GM23338 (cell line): ENCODE measurements at regions not wholly inside any gene's neighbourhood (a gene's known extent, or its start where the extent isn't known, plus 50 kb on each side); places are given as distances from the start of the nearest gene placed in this dataset.

Experiments used
- ATAC-seq: fragments of 200-7000 bp; cut with Tn5 transposase; 3 replicates; pipeline ENCODE4 v1.9.1; 2020
- DNase-seq: peaks from one replicate; pipeline ENCODE4 v3.0.0-alpha.2; 2015; ENCODE audit warnings: low spot score
- H2AFZ ChIP-seq: fragments of 200-600 bp; sonication (generic); 2 replicates; pipeline ENCODE4 v1.8.0; 2016; ENCODE audit warnings: antibody characterized with exemption, mild to moderate bottlenecking, moderate library complexity
- H3F3A ChIP-seq: fragments of 200-600 bp; sonication (generic); replicated peaks from 2 replicates; pipeline ENCODE4 v1.8.0; 2017; ENCODE audit warnings: antibody characterized with exemption, mixed run types, low read depth
- H3K27ac ChIP-seq: fragments of 200-600 bp; sonication (generic); 2 replicates; pipeline ENCODE4 v1.6.1; 2016; ENCODE audit warnings: low read depth
- H3K27me3 ChIP-seq: fragments of 200-600 bp; sonication (generic); 2 replicates; pipeline ENCODE4 v1.8.0; 2016; ENCODE audit warnings: mild to moderate bottlenecking, mixed run types, moderate library complexity; ENCODE audit not compliant: insufficient read depth
- H3K36me3 ChIP-seq: fragments of 200-600 bp; sonication (generic); 2 replicates; pipeline ENCODE4 v1.8.0; 2016; ENCODE audit warnings: mild to moderate bottlenecking; ENCODE audit not compliant: insufficient read depth
- H3K4me1 ChIP-seq: fragments of 200-600 bp; sonication (generic); 2 replicates; pipeline ENCODE4 v1.8.0; 2016; ENCODE audit warnings: mild to moderate bottlenecking, moderate library complexity; ENCODE audit not compliant: insufficient read depth
- H3K4me2 ChIP-seq: fragments of 200-600 bp; sonication (generic); 2 replicates; pipeline ENCODE4 v1.7.1; 2017; ENCODE audit warnings: mixed run types
- H3K4me3 ChIP-seq: fragments of 200-600 bp; sonication (generic); 2 replicates; pipeline ENCODE4 v1.6.1; 2016; ENCODE audit warnings: mixed run types
- H3K79me2 ChIP-seq: fragments of 200-600 bp; sonication (generic); replicated peaks from 2 replicates; pipeline ENCODE4 v1.8.0; 2017; ENCODE audit warnings: mild to moderate bottlenecking; ENCODE audit not compliant: insufficient read depth
- H3K9me2 ChIP-seq: fragments of 200-600 bp; sonication (generic); 2 replicates; pipeline ENCODE4 v1.8.0; 2017; ENCODE audit not compliant: insufficient read depth
- H4K20me1 ChIP-seq: fragments of 200-600 bp; sonication (generic); replicated peaks from 2 replicates; pipeline ENCODE4 v1.8.0; 2017; ENCODE audit warnings: mild to moderate bottlenecking; ENCODE audit not compliant: insufficient read depth
- H3K27ac Mint-ChIP-seq: 2 replicates; pipeline ENCODE4 v1.8.0; 2020; ENCODE audit warnings: inconsistent platforms, mild to moderate bottlenecking, moderate library complexity, mixed read lengths
- H3K27me3 Mint-ChIP-seq: 3 replicates; pipeline ENCODE4 v1.8.0; 2022; ENCODE audit warnings: low read depth, mild to moderate bottlenecking, moderate library complexity, mixed read lengths, inconsistent platforms; ENCODE audit not compliant: insufficient read depth, poor library complexity
- H3K36me3 Mint-ChIP-seq: 3 replicates; pipeline ENCODE4 v1.8.0; 2021; ENCODE audit warnings: low read depth, mild to moderate bottlenecking, inconsistent platforms, moderate library complexity, mixed read lengths
- H3K4me1 Mint-ChIP-seq: 3 replicates; pipeline ENCODE4 v1.8.0; 2020; ENCODE audit warnings: mild to moderate bottlenecking, inconsistent platforms, mixed read lengths
- H3K4me3 Mint-ChIP-seq: 3 replicates; pipeline ENCODE4 v1.8.0; 2021; ENCODE audit warnings: moderate library complexity, mild to moderate bottlenecking, inconsistent platforms, mixed read lengths
- H3K9me3 Mint-ChIP-seq: 3 replicates; pipeline ENCODE4 v1.8.0; 2020; ENCODE audit warnings: moderate library complexity, mild to moderate bottlenecking, inconsistent platforms, mixed read lengths
- NANOG ChIP-seq: IDR thresholded peaks from 2 replicates; pipeline ENCODE4 v1.6.1; 2016; ENCODE audit warnings: antibody characterized with exemption, borderline replicate concordance
- ZNF114 ChIP-seq: fragments of 250-450 bp; sonication (Bioruptor Pico); IDR thresholded peaks from 2 replicates; pipeline ENCODE4 v1.5.0; 2020; ENCODE audit warnings: mild to moderate bottlenecking, moderate library complexity
- TF ChIP-seq, protein P1 (sequence below): fragments of 250-450 bp; sonication (Bioruptor Pico); IDR thresholded peaks from 2 replicates; pipeline ENCODE4 v1.5.0; 2020; ENCODE audit warnings: mild to moderate bottlenecking, moderate library complexity
- TF ChIP-seq, protein P2 (sequence below): IDR thresholded peaks from 2 replicates; pipeline ENCODE4 v1.6.1; 2016; ENCODE audit warnings: antibody characterized with exemption

DNA sequence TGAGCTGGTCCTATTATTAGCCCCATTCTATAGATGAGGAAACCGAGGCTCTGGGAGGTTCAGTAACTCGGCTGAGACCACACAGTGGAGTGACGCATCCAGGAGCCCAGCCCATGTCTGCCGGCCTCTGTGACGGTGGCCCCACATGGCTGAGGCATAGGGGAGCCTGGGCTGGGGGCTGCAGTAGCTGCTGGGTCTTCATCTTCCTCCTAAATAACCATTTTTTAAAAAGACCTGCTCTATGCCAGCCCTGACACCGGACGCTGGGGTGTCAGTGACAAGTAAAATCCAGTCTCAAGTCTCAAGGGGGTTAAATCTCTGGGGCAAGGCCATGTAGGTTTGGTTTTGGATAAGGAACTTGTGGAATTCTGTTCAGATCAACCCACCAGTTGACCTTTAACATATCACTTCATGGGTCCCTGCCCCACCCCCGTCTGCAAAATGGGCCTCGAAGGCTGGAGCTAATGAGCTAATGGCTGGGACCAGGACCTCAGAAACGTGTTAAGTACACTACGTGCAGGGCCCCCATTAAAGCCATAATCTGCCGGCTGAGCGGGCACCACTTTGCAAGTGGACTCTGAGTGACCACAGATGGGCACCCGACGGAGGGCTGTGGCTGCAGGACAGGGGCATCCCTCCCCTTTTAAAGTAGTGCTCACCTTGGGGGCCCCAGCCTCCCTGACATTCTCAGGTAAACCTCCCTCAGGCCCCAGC lies 136.5 kb upstream of the UNC5B start:
- Mint-ChIP-seq H3K36me3 (no peaks in the 10 kb centered on the region; the same call in 2 of the 3 replicates), H3K4me1 (peaks cover 27% of the 10 kb centered on the region), H3K4me3 (no peak overlapping the region), H3K27ac (no peak overlapping the region), H3K9me3 (no peaks in the 10 kb centered on the region; the same call in 2 of the 3 replicates), H3K27me3 (peaks cover 6% of the 10 kb centered on the region)
- no peak overlapping the region for H3K4me2 ChIP-seq
- TF ChIP-seq, protein P1, sequence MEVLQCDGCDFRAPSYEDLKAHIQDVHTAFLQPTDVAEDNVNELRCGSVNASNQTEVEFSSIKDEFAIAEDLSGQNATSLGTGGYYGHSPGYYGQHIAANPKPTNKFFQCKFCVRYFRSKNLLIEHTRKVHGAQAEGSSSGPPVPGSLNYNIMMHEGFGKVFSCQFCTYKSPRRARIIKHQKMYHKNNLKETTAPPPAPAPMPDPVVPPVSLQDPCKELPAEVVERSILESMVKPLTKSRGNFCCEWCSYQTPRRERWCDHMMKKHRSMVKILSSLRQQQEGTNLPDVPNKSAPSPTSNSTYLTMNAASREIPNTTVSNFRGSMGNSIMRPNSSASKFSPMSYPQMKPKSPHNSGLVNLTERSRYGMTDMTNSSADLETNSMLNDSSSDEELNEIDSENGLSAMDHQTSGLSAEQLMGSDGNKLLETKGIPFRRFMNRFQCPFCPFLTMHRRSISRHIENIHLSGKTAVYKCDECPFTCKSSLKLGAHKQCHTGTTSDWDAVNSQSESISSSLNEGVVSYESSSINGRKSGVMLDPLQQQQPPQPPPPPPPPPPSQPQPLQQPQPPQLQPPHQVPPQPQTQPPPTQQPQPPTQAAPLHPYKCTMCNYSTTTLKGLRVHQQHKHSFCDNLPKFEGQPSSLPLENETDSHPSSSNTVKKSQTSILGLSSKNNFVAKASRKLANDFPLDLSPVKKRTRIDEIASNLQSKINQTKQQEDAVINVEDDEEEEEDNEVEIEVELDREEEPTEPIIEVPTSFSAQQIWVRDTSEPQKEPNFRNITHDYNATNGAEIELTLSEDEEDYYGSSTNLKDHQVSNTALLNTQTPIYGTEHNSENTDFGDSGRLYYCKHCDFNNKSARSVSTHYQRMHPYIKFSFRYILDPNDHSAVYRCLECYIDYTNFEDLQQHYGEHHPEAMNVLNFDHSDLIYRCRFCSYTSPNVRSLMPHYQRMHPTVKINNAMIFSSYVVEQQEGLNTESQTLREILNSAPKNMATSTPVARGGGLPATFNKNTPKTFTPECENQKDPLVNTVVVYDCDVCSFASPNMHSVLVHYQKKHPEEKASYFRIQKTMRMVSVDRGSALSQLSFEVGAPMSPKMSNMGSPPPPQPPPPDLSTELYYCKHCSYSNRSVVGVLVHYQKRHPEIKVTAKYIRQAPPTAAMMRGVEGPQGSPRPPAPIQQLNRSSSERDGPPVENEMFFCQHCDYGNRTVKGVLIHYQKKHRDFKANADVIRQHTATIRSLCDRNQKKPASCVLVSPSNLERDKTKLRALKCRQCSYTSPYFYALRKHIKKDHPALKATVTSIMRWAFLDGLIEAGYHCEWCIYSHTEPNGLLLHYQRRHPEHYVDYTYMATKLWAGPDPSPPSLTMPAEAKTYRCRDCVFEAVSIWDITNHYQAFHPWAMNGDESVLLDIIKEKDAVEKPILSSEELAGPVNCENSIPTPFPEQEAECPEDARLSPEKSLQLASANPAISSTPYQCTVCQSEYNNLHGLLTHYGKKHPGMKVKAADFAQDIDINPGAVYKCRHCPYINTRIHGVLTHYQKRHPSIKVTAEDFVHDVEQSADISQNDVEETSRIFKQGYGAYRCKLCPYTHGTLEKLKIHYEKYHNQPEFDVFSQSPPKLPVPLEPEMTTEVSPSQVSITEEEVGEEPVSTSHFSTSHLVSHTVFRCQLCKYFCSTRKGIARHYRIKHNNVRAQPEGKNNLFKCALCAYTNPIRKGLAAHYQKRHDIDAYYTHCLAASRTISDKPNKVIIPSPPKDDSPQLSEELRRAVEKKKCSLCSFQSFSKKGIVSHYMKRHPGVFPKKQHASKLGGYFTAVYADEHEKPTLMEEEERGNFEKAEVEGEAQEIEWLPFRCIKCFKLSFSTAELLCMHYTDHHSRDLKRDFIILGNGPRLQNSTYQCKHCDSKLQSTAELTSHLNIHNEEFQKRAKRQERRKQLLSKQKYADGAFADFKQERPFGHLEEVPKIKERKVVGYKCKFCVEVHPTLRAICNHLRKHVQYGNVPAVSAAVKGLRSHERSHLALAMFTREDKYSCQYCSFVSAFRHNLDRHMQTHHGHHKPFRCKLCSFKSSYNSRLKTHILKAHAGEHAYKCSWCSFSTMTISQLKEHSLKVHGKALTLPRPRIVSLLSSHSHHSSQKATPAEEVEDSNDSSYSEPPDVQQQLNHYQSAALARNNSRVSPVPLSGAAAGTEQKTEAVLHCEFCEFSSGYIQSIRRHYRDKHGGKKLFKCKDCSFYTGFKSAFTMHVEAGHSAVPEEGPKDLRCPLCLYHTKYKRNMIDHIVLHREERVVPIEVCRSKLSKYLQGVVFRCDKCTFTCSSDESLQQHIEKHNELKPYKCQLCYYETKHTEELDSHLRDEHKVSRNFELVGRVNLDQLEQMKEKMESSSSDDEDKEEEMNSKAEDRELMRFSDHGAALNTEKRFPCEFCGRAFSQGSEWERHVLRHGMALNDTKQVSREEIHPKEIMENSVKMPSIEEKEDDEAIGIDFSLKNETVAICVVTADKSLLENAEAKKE (CRISPR knock-in tag) = no peak
- TF ChIP-seq NANOG (no peak), ZNF114 (no peak)
- TF ChIP-seq, protein P2, sequence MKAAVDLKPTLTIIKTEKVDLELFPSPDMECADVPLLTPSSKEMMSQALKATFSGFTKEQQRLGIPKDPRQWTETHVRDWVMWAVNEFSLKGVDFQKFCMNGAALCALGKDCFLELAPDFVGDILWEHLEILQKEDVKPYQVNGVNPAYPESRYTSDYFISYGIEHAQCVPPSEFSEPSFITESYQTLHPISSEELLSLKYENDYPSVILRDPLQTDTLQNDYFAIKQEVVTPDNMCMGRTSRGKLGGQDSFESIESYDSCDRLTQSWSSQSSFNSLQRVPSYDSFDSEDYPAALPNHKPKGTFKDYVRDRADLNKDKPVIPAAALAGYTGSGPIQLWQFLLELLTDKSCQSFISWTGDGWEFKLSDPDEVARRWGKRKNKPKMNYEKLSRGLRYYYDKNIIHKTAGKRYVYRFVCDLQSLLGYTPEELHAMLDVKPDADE = no peak
- no peaks in the 10 kb centered on the region for H3K27me3 ChIP-seq
- no peaks in the 10 kb centered on the region for H3F3A ChIP-seq
- H3K79me2 ChIP-seq = no peaks in the 10 kb centered on the region
- H2AFZ ChIP-seq = peak overlapping the region; percentile 66; the same call in 1 of the 2 replicates
- H3K27ac ChIP-seq = no peak overlapping the region
- no peaks in the 10 kb centered on the region for H3K4me1 ChIP-seq
- no peaks in the 10 kb centered on the region for H4K20me1 ChIP-seq
- no peak overlapping the region for H3K4me3 ChIP-seq
- DNase-seq (no peak), ATAC-seq (no peak)
- H3K36me3 ChIP-seq = no peaks in the 10 kb centered on the region
- H3K9me2 ChIP-seq = no peaks in the 10 kb centered on the region
